Fibroblast of the aortic adventitia (primary cell): ENCODE measurements at regions not wholly inside any gene's neighbourhood (a gene's known extent, or its start where the extent isn't known, plus 50 kb on each side); places are given as distances from the start of the nearest gene placed in this dataset.

ENCODE experiments used
- DNase-seq: peaks from one replicate; pipeline ENCODE4 v3.0.0-alpha.2; 2010; ENCODE audit warnings: low read depth
- H3K4me3 ChIP-seq: 2 replicates; pipeline ENCODE4 v1.5.1; 2011; ENCODE audit warnings: low read depth, mild to moderate bottlenecking, control low read depth, low read length, moderate library complexity
- CTCF ChIP-seq: IDR thresholded peaks from 2 replicates; pipeline ENCODE4 v1.5.1; 2011; ENCODE audit warnings: mild to moderate bottlenecking, low read length, control low read depth, inconsistent platforms; ENCODE audit not compliant: insufficient read depth

DNA sequence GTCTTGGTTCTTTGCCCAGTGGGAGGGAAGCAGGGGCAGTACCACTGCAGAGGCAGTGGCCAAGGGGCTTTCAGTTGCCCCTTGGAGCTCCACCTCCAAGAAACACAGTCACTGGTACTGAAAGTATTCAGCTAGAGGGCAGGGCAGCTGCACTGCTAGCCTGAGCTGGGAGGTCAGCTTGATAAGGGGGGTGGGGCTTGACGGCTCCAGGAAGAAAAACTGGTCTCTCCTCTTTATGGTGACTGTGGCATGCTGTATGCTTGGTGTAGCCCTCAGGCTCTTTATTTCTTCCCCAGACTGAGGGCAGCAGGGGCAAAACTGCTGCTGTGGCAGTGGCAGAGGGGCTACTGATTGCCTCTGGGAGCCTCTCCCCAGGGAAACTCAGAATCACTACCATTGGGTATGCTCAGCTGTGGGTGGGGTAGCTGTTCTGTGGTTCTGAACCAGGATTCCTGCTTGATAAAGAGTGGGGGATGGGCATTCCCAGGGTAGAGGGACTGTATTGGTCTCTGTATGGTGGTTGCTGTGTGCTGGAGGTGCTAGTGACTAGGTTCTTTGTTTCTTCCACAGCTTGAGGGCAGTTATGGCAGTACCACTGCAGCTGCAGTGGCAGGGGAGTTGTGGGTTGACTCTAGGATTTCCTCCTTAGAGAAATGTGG lies 134.6 kb upstream of the SCN7A start:
- H3K4me3 ChIP-seq: no peak overlapping the region
- no peak for TF ChIP-seq CTCF
- DNase-seq: no peak

DNA sequence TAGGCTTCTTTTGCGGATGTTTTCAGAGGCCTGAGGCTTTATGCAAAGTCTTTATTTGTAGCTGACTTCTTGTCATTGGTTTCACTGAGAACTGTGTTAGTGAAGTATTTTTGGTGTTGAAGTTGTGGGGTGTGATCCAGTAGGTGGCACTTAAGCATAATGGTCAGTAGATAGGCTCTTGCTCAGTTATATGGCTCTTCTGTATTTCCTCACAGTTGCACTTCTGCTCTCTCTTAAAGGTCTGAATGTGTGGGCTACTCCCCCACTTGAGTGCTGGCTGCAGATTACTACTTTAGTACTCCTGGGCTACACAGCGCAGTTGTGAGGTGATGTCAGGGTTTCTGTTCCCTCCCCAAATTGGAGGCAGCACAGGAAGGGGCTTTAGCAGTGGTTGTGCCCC lies 133.8 kb upstream of the SCN7A start:
- DNase-seq: no peak
- no peak for TF ChIP-seq CTCF
- H3K4me3 ChIP-seq: no peak overlapping the region

- H3K4me3 ChIP-seq: no peak overlapping the region
- DNase-seq: peak; percentile 16
- no peak for TF ChIP-seq CTCF
These were observed 131.6 kb upstream of the SCN7A start for GRCh38 chr2:166625670-166626069.

GRCh38 chr2:166614503-166614902 lies 120.5 kb upstream of the SCN7A start:
- H3K4me3 ChIP-seq: no peak overlapping the region
- no peak for TF ChIP-seq CTCF
- DNase-seq: no peak

DNA sequence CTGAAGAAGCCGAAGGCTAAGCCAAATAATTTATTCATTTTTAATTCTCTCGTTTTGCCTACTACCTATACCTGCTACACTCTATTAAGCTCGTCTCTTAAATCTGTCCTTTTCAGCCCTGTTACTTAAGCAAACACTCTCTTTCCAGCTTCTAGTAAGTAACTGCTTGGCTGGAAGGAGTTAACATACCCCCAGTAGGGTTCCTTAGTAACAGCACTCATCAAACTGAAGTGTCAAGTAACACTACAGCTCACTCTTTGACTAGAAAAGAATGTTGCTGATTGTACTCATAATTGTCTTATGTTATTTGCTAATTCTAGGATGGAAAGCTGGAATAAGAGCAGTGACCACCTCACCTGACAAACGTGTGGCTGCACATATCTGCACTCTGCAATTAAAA lies 120.0 kb upstream of the SCN7A start:
- no peak for TF ChIP-seq CTCF
- no peak overlapping the region for H3K4me3 ChIP-seq
- DNase-seq: no peak

DNA sequence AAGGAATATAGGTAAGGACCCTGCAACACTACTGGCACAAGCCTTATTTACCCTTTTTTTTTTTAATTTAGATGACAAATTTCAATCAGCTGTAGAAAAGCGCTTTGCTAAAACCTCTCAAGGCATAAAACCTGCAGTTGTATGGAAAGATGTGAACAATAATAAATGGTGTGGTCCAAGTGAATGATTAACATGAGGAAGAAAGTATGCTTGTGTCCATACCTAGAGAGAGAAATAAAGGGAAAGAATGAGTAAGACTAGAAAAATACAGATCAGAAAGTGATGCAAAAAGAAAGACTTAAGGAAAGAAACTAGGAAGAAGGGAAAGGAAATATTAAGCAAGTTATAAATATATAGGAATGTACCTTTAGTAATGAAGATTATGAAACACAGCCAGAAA lies 119.2 kb upstream of the SCN7A start:
- no peak for TF ChIP-seq CTCF
- DNase-seq: no peak

DNA sequence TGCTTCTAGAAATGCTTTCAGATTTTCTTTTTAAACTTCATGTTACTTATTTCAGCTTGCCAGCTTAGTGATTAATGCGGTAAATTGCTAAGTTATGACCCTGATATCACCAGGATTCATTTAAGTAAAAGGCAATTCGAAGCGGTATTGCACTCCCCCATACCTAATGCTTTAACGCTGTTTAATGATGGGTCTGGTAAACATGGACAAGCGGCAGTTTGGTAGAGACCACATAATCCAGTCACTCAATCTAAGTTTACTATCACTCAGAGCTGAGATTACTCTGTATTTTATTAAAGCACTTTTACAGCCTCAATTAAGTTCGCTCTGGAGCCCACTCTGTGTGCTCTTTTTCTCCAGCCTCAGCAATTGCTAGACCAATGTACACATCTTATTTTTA lies 118.2 kb upstream of the SCN7A start:
- DNase-seq: no peak
- H3K4me3 ChIP-seq: no peak overlapping the region
- TF ChIP-seq CTCF: no peak

More for the DNA sequence above, 119.2 kb upstream of the SCN7A start:
- no peak overlapping the region for H3K4me3 ChIP-seq
